Stimulated activated CD8-positive, alpha-beta memory T cell treated with anti-CD3 and anti-CD28 coated beads, Interleukin-12 subunit alpha, Interleukin-12 subunit beta, amount 100 ng/mL, for 1 hour (primary cell): ENCODE measurements at regions not wholly inside any gene's neighbourhood (a gene's known extent, or its start where the extent isn't known, plus 50 kb on each side); places are given as distances from the start of the nearest gene placed in this dataset.

Experiments
- DNase-seq: peaks from one replicate; pipeline ENCODE4 v3.0.0-alpha.2; 2020; ENCODE audit warnings: low read depth

DNA sequence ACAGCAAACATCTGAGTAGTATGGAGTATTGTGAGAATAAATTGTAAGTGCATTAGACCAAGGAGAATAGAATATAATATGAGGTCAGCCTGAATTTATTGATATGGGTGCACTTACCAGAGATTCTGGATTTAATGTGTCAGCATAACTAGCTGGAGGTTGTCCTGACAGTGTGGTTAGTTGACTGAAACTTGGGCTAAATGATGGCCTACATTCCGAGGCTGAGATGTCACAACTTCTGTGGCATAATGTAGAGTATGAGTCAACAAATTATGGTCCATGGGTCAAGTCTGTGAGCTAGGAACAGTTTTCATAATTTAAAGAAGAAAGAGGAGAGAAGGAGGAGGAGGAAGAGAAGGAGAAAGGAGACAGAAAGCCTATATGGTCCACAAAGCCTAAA lies 127.6 kb downstream of the QPCT start:
- DNase-seq, result no peak

DNA sequence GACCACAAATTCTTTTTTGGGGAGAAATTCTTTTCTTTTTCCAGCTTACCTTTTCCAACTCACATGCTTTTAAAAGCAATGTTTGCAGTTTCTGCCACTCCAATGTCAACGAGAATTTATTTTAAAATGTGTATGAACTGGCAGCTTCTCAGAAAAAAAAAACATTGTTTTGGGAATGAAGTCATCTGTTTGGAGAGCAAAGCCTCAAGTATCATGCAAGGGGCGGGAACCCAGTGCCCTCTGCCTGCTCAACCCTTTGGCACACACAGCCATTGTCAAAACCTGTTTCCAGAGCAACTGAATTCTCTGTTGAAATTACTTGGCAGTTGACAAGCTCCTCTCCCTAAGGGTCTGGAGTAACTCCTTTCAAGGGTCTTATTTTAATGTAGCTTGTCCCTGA lies 128.5 kb downstream of the QPCT start:
- DNase-seq, result no peak

DNA sequence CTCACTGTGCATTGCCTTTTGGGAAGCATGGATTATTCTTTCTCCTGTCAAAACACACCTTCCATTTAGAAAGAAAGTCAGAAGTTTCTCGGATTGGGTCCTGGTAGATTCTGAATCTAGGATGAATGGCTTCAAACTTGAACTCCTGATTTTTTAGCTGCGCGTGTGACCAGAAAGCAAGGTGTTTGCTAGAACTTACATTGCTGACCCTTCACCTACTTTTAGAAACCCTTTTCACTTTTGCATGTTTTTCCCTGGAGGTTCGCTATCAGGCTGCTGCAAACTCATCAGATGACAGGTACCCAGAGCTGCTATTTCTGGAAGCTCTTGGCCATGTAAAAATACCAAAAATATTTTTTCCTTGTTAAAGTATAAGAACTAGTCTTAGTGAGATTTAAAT lies 132.0 kb downstream of the QPCT start:
- no peak for DNase-seq

DNA sequence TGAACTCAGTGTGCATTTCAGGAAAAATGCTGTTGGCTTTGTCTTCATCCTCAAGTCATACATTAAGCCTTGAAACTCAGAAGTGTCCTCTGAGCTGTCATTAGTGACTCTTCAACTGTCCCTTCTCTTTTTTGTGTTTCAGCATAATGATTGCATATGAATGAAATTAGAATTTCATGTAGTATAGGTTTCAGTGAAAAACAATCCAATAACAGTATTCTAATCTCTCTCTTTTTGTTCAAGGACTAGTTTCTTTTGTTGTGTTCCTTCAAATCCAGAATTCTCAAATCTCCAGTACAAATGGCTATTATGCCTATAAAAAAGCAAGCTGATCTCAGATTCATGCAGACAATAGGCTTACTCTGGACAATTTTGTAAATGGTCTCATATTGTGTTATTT lies 133.5 kb downstream of the QPCT start:
- DNase-seq, result no peak

DNA sequence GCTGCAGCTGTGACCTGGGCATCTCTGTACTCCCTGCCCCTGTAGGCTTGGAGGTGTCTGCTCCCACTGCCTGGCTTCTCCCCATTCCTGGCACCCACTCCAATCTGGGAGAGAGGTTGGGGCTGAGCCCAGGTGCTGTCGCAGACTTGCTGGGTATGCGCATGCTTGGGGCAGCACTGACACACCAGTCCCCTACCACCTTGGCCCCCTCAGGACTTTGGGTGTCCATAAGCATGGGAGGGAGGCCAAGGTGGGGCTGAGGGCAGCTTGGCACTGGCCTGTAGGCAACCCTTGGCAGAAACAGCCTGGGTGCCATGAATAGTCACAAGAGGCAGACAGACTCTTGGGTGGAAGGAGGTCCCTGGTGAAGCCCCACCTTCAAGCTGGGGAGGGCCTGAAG lies 136.8 kb downstream of the QPCT start:
- no peak for DNase-seq

DNA sequence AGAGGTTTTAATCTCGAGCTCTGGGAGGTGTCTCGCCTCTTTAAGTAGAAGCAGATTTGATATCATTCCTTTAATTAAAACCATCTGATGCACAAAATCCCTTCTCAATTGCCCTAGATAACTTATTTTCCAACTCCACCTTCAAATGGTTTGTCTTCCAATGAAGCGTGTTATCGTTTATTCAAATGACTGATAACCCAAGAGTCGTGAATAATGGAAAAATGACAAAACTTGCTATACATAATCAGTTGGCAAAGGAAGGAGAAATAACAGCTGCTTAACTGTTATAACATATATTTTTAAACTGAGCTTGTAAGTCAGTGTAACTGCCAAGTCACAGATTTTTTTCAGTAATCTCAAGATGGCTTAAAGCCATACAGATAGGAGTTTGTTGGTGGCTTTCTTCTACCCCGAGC lies 144.6 kb downstream of the QPCT start:
- DNase-seq, result no peak

DNA sequence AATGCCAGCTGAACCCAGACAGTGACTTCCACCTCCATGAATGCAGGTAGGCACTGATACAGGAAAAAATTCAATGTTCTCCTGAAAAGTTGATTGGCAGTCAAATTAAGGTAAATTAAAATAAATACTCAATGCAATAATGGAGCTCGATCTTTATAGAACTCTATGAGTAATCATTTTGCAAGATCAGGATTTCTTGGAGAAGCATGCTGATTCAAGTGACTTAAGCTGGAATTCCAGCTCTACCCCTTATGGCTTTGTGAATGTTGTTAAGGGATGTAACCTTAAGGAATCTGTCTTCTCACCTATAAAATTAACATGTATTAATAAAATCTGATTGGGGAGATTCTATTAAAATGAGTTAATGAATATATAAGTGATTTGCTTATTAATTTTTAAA lies 145.1 kb downstream of the QPCT start:
- no peak for DNase-seq

DNA sequence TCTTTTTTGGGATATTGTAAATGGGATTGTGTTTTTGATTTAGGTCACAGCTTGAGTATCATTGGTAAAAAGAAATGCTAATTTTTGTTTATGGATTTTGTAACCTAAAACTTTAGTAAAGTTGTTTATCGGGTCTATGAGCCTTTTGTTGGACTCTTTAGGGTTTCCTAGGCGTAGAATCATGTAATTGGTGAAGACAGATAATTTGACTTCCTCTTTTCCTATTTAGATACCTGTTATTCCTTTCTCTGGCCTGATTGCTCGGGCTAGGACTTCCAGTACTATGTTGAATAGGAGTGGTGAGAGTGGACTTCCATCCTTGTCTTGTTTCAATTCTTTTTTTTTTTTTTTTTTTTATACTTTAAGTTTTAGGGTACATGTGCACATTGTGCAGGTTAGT lies 149.0 kb downstream of the QPCT start:
- DNase-seq, result no peak

DNA sequence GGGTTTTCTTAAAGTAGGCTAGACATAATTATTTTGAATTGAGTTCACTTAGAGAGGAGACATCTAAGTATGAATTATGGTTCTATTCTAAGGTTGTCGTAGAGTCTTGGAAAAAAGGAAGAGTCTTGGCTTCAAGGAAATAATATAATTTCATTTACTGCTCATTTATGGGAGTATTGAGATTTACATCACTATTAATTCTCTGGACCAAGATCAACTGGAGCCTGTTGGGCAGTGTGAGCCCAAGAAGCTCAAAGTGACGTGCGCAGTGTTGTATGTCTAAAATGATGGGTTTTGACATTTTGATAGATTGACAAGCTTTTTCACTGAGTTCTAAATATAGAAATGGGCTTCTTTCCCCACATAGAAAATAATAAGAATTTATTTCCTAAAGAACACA lies 154.7 kb downstream of the QPCT start:
- DNase-seq, result no peak

DNA sequence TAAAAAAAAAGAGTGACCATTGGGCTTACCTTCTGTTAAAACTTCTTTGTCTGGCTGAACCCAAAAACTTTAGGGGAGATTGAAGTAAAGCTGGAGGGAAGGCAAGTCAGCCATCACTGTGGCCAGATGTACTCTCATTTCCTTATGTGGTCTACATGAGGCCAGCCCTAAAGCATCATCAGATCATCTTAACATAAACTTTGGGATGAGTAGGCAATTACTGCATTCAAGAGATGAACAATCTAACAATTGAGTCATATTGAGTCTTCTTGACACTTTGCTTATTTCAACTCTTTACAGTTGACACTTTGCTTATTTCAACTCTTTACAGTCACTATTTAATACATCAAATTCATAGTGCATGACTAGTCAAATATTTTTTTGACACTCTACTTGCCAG lies 155.6 kb downstream of the QPCT start:
- no peak for DNase-seq

DNA sequence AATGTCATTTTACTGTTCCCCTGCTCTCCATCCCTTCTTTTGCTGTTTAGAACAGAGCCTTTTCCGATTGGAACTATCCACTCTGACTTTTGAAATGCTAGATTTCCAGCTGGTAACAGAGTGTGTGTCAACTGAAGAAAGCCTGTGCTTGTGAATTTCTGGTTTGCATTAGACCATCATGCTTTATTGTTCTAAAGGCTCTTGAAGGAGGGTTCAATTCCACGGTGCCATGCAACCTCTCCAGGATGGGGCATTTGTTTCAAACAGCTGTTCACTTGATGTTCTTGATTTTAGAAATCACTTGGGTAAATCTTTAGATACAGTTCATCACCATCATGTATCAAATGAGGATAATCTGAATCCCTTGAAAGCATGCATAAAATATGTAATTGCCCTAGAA lies 156.7 kb downstream of the QPCT start:
- no peak for DNase-seq

DNA sequence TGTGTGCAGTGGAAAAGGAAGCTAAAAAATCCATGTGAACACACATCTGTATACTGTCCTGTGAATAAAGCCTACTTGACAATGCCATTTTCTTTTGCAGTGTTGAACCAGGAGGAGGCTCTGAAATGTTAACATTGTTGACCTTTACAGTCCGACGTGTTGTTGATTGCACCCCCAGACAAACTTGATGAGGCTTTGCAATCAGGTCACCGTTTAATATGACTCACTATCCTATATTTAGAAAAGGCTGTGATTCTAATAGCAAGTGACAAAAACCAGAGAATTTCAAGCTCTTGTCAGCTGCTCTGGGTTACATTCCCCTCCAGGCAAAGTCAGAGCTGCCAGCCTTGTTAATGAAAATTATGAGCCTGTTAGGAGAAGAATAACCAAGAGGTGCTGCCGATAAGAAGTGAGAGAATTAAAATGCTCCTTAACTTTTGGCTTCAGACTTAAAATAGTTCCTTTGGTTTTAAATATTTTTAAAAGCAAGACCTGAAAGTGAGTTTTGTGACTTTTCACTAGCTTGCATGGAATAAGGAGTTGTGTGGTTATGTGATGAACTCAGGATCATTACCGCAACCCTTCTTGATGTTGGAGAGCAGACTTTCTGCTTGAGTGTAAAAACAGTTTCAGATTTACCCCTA lies 162.1 kb downstream of the QPCT start:
- no peak for DNase-seq

DNA sequence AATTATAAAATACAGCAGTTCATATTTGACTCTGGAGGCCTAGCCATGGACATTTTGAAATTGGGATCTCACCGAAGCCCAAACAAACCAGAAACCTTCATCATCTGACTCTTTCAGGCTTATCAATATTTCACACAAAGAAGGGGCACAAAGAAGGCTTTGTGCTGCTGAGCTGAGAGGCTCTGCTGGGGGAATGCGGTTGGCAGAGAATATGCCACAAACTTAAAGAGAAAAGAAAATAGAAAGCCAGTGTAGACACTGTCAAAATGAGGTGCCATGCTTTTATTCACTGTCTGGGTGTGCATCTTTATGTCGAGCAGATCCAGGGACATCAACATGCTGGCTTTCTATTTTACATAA lies 162.6 kb downstream of the QPCT start:
- no peak for DNase-seq

DNA sequence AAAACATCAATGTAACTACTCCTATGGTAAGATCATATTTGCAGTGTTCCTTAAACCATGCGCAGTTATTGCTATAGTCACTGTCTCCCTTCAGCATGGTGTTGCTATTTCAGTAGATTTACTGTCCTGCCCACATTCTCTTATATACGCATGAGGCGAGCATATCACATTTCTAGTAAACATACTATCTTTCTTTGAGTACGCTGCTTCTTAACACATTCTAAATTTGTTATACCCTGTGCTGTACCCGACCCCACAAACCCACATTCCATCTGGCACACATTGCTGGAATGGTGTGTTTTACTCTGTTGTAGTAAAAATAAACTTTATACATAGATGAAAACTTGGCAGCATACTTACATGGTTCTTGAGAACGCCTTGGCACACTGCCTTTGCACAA lies 163.3 kb downstream of the QPCT start:
- DNase-seq, result no peak

DNA sequence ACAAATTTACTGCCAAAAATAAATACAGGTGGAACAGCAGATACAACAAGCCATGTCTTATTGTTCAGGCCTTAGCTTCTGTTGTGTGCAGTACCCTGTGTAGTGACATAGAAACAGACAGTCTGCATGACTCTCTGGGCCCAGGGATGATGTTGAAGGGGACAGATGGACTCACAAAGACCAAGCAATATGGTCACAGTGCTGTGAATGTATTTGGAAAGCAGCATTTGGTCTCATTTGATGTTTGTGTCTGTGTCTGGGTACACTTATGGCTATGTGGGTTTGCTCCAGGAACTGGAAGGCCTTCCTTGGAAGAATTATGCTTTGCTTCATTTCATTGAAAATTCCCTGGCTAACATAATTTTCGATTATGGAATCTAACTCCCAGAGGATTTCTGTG lies 158.5 kb downstream of the CDC42EP3 start:
- DNase-seq, result no peak

DNA sequence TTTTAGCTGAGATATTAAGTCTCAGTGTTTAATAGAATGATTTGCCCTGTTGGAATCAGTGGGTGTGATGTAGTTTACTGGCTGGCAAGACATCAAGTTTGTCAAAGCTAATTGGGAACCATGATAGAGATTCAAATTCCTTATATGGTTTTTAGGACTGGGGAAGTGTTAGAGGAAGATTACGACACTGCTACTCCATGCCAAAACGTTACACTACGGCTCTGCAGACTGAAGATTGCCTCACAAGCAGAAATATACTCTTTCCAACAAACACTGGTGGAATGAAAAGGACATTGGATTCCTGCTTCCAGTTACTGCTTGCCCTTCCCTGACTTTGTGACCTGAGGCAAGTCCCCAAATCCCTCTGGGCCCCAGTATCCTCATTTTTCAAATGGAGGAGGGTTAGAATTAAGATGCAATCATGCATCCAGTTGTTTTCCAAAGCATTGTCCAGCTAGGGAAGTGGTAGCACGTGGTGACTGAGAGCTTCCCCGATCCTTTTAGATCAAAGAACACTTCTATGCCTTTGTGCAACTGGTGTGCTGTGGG lies 147.6 kb downstream of the CDC42EP3 start:
- no peak for DNase-seq

DNA sequence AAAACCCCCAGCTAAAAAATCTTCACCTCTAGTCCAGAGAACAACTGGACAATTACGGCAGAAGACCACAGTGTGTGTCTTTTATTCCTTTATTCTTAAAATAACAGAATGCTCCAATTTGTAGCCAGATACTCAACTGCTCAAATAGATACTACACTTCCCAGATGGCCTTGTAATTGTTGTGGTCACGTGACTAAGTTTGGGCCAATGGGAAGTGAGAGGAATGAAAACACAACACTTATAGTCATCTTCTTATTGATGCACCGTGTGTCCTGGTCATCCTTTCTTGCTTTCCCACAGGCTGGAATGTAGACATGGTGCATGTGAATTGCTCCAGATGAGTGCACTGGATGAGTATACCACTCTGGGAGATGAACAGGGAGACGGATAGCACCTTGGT lies 145.1 kb downstream of the CDC42EP3 start:
- no peak for DNase-seq

DNA sequence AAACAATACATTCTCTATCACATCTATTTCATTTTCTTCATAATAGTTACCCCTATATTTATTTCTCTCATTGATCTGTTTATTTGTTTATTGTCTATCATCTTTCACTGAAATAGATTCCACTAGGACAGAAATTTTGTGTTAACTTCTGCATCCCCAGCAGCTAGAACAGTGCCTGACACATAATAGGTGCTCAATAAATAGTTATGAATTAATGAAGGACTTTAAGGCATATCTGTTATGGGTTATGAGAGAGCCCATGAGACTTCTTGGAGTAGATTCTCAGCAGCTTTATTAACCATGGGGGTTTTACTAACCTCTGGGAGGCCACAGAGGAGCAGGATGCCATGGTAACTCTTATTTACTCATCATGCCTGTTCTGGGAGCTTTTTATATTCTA lies 144.6 kb downstream of the CDC42EP3 start:
- no peak for DNase-seq

DNA sequence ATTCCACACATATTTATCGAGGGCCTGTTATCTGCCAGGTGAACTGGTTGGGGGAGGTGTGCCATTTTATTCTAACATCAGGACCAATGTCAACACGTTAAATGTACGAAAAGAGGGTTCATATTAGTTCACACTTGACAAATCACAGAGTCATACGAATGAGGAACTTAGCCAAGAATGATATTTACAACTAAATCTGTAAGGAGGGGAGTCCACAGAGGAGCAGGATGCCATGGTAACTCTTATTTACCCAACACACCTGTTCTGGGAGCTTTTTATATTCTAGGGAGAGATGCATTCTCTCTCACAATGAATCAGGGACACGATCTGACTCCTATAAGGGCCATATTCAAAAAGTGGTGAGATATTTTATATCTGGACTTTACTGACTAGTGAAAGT lies 144.1 kb downstream of the CDC42EP3 start:
- DNase-seq, result no peak

DNA sequence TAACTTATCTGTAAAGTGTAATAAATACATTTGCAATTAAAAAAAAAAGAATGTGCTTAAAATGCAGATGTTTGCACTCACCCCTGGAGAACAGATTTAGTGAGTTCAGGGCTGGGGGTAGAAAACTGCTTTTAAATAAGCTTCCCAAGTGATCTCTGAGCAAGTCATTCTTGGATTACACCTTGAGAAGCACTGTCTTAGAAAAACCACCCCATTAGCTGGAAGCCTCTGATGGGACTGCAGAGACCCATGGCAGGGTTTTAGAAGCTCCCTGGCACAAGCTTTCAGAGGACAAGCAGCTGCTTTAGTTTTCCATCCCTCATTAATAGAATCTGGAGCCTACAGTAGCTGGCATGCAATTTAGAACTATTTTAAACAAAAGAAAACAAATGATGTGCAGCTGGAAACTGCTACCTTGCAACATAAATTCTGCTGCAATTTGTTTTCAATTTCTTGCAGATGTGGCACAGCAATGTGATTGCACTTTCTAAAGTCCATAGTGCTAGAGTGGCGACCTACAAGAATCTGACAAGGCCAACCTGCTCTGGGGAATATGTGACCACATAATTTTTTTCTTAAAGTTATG lies 141.5 kb downstream of the CDC42EP3 start:
- DNase-seq, result no peak

DNA sequence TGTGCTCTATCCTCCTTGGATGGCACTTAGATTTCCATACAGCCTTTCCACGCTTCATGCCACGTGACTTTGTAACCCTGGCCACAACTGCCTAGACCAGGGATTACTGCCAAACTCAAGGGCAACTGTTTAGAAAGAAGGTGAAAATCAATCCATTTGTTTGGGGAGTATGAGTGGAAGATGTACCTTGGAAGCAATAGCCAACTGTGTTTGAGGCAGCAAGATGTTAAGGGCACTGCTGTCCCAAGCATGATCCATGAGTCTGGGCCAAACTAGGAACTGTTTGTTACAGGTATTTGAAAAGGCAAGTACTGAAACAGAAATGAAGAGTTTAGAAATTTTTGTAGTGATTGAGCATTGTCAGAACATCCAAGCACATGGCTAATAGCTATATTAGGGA lies 138.9 kb downstream of the CDC42EP3 start:
- DNase-seq, result no peak

DNA sequence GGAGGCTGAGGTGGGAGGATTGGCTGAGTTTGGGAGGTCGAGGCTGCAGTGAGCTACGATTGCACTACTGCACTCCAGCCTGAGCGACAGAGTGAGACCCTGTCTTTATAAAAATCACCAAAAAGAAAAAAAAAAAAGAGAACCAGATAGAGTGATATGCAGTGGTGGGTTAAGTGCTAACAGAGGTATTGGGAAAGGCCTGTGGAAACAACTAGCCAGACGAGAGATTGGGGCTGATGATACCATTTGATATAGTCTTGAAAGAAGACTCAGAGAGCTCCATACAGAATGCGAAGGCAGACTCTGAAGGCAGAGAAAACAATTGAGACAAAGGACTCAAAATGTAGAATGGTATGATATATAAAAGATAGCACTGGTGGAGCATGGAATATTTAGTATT lies 134.1 kb downstream of the CDC42EP3 start:
- no peak for DNase-seq

DNA sequence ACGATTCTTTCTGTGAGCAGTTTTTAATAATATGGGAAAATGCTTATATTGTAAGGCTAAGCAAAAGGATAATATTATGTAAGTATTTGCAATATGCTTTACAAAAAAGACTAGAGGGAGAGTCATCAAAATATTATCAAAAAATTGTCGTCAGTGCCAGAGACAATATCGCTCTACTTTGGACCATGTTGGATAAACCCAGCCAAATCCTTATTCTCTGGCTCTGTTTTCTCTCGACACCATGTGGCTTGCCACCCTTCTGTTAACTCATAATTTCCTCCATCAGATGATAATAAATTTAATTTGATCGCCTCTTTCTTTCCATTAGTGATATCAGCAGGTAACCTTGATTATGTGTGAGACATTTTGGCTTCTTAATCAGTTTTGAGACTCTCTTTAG lies 129.9 kb downstream of the CDC42EP3 start:
- no peak for DNase-seq

DNA sequence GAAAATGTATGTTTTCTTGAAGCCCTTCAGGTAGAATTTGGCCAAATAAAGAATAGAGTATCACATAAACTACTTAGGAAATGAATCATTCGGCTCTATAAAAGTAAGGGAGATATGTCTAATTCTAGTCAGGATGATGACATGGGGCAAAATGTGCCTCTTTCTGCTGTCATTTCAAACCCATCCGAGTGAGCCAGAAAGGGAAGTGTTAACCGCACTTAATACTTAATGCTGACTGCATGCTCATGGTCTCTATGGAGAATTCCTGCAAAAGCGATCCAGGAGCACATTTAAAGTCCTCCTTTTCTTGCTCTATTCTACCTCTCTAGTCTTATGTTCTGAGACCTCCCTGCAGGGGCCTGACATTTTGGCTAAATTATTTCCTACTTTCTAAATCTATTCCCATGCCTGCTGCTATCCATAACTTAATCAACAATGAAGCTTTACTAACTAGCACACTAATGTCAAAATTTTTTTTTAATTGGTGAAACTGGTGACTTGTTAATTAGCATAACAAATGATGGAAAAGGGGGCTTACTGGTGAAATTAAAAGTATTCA lies 127.4 kb downstream of the CDC42EP3 start:
- no peak for DNase-seq
